GM21367 (cell line): ENCODE measurements at regions not wholly inside any gene's neighbourhood (a gene's known extent, or its start where the extent isn't known, plus 50 kb on each side); places are given as distances from the start of the nearest gene placed in this dataset.

Source experiments
- ATAC-seq: cut with Tn5 transposase; IDR thresholded peaks from one replicate; pipeline ENCODE4 v1.9.1; 2021; ENCODE audit not compliant: unreplicated experiment

DNA sequence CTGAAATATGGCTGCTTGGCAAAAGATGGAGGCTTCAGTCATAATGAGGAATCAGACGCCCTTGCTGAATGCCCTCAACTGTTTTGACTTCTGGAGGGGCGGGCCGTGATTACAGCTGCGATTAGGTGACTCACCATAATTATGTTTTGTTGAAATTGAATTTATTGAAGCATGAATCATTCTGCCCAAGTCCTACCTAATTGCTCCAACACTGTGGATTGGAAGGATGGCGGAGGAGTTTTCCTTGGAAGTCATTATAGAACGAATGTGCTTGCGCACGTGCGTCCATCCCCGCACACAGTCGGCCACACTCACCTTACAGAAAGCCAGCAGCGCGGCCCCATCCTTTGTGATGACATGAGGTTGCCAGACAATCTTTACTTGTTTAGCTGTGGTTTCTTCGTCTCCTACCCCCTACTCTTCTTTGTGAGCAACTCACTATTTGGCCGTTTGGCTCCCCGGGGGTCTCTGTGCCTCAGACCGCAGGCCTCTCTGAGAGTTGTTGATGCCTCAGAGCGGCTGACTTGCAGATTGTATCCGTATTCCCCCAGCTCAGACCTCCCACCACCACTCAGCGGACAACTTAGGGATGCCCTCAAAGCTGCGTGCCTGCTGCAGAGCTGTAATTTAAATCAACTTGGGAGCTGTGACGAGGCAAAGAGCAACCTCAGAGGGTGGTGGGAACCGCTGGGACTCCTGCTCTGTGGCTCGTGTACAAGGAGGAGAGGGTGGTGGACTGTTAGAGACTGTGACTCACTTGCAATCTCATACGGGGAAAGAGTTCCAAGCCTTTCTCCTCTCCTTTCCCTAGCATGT is 513.4 kb downstream of the TNS1 start:
- no peak for ATAC-seq

DNA sequence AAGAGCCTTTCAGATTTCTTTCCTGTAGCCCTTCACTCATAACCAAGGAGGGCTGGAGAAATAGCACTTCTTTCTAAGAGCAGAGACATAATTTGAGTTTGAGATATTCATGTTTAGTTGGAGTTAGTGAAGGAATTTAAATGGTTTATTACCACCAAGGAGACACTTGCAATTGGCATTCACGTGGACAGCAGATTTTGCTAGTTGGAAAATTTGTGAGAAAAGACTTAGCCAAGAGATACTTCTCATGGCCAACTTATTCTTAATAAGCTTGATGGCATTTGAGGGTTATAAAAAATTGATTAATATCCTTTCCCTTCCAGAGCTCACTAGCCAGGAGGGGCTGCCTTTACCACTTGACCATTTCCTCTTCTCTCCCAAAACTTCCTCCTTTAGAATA is 518.7 kb downstream of the TNS1 start:
- no peak for ATAC-seq

DNA sequence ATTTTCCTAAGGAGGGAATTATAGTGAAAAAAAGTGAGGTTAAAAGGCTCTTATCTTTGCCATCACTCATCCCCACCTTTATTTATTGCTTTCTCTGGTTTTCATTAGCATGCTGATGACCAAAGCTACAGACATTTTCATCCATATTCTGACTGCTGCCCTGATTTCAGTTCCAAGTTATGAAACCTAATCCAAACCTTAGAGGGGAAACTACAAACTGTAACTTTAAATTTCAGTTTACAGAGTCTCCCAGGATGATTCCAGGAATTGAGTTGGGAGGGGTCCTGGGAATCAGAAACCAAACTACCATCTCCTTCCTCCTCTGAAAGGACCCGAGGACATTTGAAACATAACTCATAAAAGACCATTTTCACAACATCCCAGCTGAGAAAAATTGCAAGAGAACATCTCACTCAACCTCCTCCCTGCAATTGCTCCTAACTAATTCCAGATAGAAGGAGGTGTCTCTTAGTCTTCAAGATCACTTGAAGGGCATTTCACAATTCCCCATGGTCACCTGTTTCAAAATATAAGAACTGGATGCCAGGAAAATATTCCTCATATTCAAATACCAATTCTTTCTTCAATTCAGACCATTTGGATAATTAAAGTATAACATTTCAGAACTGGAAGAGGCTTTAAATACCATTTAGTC is 520.6 kb downstream of the TNS1 start:
- ATAC-seq, result no peak

DNA sequence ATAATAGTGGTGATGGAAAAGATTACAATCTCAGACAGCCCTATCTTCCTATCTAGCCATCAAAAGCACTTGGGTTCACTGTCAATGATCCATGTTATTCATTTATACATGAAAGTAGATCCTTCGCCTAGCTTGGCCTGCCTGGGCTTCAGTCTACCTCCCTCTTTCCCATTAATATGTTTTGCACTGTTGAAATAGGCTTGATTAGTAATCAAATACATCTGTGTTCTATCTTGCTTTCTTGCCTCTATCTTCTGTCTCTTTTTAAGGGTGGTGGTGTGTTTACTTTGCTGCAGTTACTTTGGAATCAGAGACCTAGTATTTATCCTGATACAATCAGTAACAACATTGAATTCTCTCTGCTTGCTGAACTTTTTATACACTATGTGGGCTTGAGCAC is 521.2 kb downstream of the TNS1 start:
- no peak for ATAC-seq

DNA sequence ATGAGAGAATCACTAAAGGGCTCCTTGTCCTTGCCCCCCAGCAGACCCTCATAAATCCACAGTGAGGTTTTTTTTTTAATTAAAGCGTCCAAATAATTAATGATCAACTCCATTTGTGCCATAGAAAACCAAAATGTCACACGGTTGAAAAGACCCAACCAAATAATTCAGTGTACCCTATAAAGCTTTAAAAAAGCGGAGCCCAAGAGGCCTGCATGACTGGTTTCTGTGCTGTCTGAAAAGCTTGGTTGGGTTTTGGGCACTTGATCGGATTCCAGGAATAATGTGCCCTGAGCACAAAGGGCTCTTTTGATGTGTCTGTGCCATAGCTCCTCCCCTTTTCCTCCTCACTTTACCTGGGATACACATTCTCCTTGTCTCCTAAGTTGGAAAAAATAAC is 523.2 kb downstream of the TNS1 start:
- ATAC-seq, result no peak

DNA sequence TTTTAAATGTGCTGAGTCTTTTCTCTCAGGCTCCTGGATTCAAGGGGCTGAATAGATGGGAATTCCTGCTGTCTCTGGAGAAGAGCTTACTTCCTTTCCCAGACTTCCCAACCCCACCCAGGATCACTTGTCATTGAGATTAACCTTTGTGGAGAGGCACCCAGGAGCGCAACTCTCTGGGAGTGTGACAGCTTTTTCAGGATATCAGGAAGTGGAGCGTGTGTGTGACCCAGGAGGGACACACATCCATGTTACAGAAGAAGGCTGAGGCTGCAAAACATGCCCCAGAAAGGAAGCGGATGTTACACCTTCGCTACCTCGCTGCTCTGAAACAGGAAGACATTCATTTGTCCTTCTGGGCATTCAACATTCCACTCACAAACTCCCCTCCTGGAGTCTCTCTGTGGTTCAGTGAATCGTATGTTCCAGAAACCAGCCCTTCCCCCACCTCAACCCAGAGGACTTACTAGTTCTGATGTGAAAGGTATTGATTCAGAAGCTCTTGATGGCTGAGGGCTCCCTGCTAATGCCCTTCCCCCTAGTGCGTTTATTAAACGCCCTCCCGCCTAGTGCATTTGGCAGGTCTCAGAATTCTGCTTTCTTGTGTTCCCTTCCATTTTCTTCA is 523.9 kb downstream of the TNS1 start:
- ATAC-seq, result no peak

DNA sequence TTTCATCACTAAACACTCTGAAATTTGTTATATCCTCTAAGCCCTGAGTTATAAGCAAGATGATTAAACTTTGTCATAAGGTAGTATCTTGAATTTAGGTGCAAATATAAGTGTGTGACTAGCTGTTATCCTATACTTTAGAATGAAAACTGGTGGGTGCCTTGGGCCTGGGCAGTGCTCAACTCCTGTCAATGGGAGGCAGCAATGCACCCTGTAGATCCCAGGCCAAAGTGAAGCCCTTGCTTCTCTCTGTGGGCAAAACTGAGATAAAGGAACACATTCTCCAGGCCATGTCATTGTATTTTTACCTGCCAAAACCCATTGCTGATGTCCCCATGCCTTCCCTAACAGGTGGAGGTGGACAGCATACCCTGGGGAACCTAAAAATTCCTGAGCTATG is 525.2 kb downstream of the TNS1 start:
- no peak for ATAC-seq

DNA sequence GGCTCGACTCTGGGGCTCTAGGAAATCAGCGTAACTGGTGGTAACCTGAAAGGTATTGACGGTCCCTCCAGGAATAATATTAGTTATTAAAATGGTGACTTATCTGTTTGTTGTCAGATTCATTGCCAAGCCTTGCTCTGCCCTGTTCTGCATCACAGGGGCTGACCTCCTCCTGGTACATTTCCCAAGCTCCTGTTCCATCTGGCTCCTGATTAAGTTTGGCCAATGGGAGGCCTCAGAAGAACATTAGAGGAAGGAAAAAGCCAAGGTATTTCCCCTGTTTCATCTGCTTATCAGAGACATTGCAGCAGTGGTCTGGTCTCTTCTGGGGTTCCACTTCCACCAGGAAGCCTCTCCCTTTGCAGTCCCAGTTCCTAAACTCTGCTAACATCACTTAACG is 527.0 kb downstream of the TNS1 start:
- ATAC-seq, result no peak

DNA sequence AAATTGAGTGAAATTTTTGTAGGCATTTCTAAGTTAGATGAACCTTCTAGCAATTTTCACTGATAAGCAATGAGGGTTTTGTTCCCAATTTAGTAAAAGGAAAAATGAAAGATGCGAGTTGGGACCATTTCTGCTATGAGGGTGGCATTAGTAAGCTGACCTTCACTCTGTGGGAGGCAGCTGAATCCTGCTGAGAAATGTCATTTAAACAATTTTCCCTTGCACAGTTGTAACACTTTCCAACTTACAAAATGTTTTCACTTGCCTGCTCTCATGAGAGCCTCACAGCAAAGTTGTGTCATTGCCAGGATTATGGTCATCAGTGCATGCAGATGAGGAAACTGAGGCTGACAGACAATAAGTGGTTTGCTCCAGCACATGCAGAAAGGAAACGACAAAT is 527.7 kb downstream of the TNS1 start:
- no peak for ATAC-seq

DNA sequence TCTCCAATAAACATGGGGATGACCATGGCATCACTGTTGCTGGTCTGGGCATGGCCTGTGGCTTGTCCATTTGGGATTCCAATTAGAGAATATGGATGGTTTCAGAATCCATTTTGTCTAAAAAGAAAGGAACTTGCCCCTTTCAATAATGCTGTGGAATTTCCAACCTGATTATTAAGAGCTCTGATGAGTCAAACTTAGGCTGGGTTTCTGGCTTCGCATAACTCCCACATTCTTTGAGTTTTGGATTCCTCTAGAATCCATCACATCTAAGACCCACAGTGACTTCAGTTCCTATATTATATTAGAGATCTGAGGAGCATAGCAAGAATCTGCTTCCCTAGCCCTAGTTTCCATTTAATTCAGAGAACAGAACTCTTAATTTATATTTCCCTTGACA is 531.5 kb downstream of the TNS1 start:
- ATAC-seq, result no peak

DNA sequence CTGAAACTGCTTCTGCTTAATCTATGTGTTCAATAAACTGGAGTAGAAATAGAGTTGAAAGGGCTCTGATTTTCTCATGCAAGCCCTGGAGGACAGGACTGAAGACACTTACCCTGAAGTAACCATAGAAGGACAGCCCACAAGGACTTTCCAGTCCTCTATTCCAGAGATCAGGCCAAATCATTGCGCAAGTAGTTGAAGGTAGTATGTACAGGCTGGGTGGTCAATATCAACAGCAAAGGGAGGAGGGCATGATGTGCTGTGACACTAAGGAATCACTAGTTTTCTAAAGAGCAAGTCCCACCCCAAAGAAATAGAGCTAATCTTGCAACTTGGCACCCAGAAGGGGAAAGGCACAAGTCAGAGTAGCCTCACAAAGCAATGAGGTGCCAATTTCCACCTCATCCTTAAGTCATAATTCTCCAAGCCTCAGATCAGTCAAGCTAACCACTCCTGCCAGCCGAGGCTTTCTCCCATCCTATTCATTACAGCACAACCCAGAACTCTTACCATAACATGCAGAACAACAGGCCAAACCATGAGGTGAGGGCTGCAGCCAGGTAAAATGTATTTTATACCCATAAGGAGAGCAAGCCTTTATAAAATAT is 533.5 kb downstream of the TNS1 start:
- no peak for ATAC-seq

DNA sequence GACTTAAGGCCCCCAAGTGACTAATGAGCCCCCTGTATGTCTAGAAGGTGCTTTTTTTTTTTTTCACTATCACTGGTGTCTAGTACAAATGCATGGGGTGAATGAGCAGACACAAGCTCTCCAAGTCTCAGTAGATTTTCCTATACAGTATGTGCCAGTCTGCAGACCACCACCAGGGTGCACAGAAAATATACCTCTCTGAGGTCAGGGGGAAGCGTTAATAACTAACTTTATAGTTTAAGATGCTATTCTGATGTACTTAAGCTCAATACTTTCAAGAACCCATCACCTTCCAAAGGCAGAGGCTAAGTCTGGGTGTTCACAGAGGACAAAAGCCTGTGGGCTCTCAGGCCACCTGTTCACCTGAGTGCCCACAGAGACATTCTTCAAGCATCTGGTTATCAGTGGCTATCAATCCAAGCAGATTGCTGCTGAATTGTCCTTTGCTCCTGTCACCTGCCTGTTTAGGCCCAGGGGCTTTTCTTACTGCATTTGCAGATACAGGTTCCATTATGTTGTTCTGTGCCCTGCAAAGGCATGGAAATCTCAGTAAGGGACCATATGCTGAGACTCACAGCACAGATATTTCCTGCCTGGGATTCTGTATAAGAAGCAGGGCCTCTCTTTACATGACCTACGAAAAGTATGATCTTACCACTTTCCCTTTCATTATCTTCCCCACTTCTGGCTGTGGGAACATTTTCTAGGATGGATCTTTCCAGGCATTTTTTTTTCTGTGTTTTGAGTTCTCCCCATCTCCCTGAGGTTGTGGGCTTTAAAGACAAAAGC is 534.6 kb downstream of the TNS1 start:
- ATAC-seq, result no peak

DNA sequence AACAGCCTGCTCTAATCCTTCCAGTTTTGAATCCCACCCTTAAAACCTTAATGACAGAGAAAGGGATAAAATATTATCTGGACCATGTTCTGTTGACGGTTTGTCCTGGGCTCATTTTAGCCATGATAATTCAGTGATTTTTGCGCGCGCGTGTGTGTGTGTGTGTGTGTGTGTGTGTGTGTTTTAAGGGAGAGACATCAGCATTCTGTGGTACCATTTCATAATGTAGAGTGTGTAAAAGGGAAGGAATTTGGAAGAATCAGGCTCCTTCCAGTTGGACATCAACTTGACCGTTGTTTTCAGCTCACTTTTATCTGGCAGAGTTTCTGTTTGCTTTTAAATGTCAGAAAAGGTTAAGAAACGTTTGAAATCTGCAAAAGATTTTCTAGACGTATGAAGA is 535.5 kb downstream of the TNS1 start:
- no peak for ATAC-seq

DNA sequence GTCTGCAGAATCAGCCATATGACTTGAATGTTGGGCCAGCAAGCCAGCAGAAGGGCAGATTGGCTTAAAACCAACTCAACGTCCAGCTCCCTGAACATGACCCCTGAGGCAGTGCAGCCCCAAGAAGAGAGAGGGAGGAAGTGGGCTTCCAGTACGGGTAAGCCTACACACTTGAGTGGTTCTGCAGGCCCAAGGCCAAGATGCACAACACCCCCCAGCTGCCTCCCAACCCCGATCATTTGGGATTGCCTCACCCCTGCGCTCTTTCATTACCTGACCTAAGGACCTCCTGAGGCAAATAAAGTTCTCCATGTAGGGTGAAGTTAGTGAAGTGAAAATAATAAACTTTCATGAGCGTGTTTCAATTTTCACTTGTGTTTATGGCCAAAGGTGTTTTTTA is 536.0 kb downstream of the TNS1 start:
- no peak for ATAC-seq

DNA sequence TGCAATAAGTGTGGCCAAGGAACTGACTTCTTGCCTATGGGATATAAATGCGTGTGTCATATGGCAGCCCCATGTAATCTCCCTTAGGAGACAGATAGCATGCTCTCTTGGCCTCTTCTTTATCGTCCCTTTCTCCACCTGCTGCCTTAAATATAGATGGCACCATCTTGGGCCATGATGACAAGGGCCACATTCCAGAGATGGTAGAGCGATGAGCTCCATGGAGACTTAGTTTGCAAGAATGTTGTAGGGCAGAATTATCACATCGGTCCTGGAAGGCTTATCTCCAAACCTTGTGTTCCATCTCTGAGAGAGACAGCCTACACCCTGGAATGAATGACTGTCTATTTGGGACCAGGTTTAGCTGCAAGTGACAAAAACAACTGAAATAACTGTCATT is 536.7 kb downstream of the TNS1 start:
- no peak for ATAC-seq

DNA sequence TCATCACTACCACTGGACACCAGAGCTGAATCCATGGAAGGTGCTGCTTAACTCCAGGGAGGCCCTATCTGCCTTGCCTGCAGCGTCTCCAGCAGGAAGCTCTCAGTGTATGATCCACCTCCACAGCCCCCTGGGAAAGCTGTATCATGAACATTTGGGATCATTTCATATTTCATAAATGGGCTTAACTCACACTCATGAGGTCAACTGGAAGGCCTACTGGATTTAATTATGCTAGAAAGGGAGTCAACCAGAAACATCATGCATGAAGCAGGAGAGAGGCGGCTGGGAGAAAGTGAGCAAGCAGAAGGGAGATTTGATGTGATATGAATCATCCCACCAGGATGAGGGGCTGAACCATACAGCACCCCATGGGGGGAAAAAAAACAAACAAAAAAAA is 537.7 kb downstream of the TNS1 start:
- no peak for ATAC-seq

DNA sequence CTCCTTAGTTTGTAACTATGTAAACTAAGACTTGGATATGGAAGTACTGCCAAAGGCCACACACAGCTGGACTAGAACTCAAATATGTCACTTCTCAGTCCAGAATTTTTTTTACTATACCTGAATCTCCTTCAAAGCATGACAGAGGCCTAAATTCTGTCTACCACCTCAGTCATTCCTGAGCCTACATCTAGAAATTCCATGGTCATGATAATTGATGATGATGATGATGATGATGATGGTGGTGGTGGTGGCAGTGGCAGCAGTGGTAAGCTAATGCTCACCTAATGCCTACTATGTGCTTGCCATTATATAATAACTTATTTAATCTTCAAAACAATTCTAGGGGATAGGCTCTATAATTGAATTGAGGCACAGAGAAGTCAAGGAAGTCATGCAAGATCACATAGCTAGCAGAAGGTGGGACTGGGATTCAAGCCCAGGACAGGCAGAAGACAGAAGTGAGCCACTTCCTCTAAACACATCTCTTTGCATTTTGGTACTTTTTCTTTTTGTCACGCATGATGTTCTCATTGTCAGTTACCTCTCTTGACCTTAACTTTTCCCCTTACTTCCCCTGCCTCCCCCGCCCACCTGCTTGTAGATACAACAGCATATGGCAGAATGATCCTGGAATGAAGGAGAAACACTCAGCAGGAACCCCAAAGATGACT is 539.3 kb downstream of the TNS1 start:
- ATAC-seq, result no peak

DNA sequence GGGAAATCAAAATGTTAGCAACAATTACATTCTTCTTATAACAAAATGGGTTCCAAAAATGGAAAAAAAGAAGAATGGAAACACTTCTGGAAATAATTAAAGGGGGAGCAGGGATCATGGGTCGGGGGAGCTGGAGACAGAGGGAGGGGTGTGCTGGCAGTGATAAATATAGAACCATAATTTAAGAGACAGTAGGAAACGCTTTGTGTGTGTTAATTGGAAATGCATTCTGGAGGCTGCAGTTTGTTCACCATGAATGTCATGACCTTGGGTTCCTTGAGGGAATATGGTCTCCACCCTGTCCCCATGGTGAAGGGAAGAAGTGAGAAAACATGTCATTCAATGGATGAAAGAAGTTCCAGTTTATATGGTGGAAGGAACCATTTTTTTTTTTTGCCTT is 540.7 kb downstream of the TNS1 start:
- ATAC-seq, result no peak

DNA sequence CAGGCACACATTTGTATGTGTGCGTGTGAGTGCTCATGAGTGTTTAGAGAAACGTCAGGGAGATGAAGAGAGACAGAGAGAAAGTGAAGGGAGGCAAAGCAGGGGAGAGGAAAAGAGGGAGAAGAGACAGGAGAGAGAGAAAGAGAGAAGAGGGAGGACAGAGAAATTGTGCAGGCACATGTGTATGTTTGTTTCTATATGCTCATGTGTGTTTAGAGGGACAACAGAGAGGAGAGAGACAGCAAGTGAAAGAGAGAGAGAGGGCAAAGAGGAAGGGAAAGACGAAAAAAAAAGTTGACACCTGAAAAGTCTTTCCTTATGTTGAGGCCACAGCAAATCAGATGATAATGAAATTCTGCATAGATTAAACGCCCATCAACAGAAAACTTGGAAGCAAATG is 541.1 kb downstream of the TNS1 start:
- ATAC-seq, result no peak

DNA sequence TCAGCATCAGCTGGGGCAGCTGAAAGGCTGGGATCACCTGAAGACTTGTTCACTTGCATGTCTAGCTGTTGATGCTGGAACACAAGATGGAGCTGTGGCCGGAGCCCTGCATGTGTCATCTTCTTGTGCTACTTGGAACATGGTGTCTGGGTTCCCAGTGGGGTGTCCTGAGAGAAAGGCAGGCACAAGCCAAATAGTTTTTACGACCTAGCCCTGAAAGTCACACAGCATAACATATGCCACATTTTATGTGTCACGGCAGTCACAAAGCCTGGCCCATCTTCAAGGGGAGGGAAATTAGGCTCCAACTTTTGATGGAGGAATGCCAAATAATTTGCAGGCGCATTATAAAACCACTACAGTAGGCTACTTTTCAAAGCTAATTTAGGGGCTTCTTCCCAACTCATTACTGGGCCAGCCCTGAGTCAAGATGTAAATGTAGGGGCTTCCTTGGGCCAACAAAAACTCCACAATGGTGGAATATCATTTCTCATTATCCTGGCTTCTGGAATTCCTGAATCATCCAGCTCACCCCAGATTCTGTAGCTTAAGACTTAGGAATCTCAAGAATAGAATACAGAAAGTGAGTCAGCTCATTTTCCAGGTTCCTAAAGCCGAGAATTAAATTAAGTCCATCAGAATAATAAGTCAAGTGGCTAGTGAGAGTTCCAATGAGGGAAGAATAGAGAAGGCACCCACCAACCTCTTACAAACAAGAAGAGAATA is 543.0 kb downstream of the TNS1 start:
- no peak for ATAC-seq
